Nephron (organoid): ENCODE measurements at regions not wholly inside any gene's neighbourhood (a gene's known extent, or its start where the extent isn't known, plus 50 kb on each side); places are given as distances from the start of the nearest gene placed in this dataset.

ENCODE experiments used
- H3K27ac Mint-ChIP-seq, 3 experiments: 2 replicates each; pipeline ENCODE4 v1.8.0; 2020; ENCODE audit warnings: mixed read lengths in 3 of 3, mild to moderate bottlenecking in 2 of 3, moderate library complexity in 1 of 3
- H3K27me3 Mint-ChIP-seq: 2 replicates; pipeline ENCODE4 v1.8.0; 2021; ENCODE audit warnings: low read depth, mild to moderate bottlenecking, moderate library complexity, mixed read lengths
- H3K36me3 Mint-ChIP-seq: 2 replicates; pipeline ENCODE4 v1.8.0; 2020; ENCODE audit warnings: low read depth, mixed read lengths
- H3K4me1 Mint-ChIP-seq: 2 replicates; pipeline ENCODE4 v1.8.0; 2020; ENCODE audit warnings: mixed read lengths
- H3K4me3 Mint-ChIP-seq, 3 experiments: 2 replicates each; pipeline ENCODE4 v1.8.0; 2020; ENCODE audit warnings: mild to moderate bottlenecking in 3 of 3, mixed read lengths in 3 of 3, moderate library complexity in 2 of 3
- H3K9me3 Mint-ChIP-seq: 2 replicates; pipeline ENCODE4 v1.8.0; 2020; ENCODE audit warnings: mixed read lengths
- TF ChIP-seq, protein P1 (sequence below), 3 experiments: fragments of 200-600 bp; sonication (generic); IDR thresholded peaks; one replicate each; pipeline ENCODE4 v1.5.0; 2021; ENCODE audit warnings: antibody characterized with exemption in 3 of 3; ENCODE audit not compliant: unreplicated experiment in 3 of 3

DNA sequence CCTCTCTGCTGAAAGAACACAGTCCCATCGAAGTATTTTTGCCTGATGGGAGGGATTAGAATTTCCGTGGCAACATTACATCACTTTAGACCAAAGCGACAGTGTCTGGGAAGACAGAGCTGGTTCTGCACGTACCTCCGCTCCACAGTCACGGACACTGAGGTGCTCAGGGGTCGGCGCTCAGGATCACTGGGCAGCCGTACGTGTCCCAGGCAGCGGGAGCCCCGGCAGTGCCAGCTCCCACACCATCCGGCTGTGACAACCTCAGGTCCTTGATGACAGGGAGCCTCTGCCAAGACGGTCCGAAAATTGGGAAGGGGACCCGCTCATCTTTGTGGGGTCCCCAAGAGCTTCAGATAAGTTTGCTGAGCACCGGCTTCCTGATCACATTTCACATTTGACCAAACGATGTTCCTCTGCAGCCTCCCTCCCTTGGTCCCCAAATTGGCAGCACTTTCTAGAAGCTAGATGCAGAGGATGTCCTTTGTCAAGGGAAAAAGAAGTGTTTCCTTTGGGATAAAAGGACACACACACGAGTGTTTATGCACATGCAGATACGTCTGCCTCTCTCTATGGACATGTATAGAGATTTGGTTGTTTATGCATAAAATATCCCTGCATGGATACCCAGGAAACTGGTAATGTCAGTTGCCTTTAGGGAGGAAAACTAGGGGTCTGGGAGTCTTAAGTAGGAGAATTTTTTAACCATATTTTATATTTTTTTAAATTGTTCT is 61.6 kb upstream of the LINC01488 start:
- H3K27ac Mint-ChIP-seq = no peak overlapping the region
- no peaks in the 10 kb centered on the region for H3K36me3 Mint-ChIP-seq
- H3K9me3 Mint-ChIP-seq = peaks cover 7% of the 10 kb centered on the region
- H3K27me3 Mint-ChIP-seq = peaks cover 4% of the 10 kb centered on the region
- no peak overlapping the region for H3K4me3 Mint-ChIP-seq
- TF ChIP-seq, protein P1, sequence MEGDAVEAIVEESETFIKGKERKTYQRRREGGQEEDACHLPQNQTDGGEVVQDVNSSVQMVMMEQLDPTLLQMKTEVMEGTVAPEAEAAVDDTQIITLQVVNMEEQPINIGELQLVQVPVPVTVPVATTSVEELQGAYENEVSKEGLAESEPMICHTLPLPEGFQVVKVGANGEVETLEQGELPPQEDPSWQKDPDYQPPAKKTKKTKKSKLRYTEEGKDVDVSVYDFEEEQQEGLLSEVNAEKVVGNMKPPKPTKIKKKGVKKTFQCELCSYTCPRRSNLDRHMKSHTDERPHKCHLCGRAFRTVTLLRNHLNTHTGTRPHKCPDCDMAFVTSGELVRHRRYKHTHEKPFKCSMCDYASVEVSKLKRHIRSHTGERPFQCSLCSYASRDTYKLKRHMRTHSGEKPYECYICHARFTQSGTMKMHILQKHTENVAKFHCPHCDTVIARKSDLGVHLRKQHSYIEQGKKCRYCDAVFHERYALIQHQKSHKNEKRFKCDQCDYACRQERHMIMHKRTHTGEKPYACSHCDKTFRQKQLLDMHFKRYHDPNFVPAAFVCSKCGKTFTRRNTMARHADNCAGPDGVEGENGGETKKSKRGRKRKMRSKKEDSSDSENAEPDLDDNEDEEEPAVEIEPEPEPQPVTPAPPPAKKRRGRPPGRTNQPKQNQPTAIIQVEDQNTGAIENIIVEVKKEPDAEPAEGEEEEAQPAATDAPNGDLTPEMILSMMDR (IDR thresholded peaks at IDR 0.05; ENCODE audit: unreplicated experiment in 3 of 3) = no peak
- peaks cover 25% of the 10 kb centered on the region for H3K4me1 Mint-ChIP-seq

DNA sequence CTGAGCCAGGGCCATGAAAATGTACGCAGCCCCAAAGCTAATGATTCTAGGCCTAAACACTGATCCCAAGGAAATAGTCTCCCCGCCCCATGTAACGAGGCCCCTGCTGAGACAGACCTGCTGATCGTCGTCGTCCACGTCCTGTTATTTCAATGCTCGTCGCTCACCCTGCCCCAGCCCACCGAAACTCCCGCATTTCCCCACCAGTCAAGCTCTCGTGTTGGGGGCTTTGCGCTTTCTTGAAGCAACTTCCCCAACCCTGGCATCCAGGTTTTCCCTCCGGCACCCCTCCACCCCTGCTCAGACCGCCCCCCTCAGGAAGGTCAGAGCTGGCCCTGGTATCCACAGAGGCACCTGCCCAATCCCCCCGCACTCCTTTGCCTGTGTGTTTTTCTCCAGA is 58.8 kb upstream of the LINC01488 start:
- Mint-ChIP-seq H3K4me1 (peaks cover 15% of the 10 kb centered on the region), H3K27me3 (peaks cover 4% of the 10 kb centered on the region), H3K36me3 (no peaks in the 10 kb centered on the region), H3K9me3 (peaks cover 14% of the 10 kb centered on the region), H3K4me3 (no peak overlapping the region), H3K27ac (no peak overlapping the region)
- TF ChIP-seq, protein P1 (IDR thresholded peaks at IDR 0.05; ENCODE audit: unreplicated experiment in 3 of 3) = no peak

DNA sequence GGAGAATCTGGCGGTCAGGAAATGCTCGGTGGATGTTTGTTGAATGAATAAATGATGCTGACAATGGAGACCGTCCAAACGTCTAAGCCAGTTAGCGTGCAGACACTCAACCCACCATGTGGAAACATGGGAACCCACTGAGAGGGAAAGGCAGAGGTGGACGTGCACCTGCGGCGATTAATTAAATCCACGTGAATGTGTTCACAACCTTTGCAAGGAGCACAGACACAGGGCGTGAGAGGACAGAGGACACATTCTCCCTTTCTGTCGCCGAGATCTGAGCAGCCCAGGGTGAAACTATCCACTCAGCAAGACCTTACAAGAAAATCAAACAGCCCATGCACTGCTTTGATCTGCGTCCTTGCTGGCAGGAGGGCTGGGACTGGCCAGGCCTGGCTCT is 58.3 kb upstream of the LINC01488 start:
- TF ChIP-seq, protein P1 (IDR thresholded peaks at IDR 0.05; ENCODE audit: unreplicated experiment in 3 of 3) = no peak
- Mint-ChIP-seq H3K36me3 (no peaks in the 10 kb centered on the region), H3K27me3 (peaks cover 4% of the 10 kb centered on the region), H3K4me3 (no peak overlapping the region), H3K9me3 (peaks cover 14% of the 10 kb centered on the region), H3K27ac (no peak overlapping the region), H3K4me1 (peaks cover 15% of the 10 kb centered on the region)

DNA sequence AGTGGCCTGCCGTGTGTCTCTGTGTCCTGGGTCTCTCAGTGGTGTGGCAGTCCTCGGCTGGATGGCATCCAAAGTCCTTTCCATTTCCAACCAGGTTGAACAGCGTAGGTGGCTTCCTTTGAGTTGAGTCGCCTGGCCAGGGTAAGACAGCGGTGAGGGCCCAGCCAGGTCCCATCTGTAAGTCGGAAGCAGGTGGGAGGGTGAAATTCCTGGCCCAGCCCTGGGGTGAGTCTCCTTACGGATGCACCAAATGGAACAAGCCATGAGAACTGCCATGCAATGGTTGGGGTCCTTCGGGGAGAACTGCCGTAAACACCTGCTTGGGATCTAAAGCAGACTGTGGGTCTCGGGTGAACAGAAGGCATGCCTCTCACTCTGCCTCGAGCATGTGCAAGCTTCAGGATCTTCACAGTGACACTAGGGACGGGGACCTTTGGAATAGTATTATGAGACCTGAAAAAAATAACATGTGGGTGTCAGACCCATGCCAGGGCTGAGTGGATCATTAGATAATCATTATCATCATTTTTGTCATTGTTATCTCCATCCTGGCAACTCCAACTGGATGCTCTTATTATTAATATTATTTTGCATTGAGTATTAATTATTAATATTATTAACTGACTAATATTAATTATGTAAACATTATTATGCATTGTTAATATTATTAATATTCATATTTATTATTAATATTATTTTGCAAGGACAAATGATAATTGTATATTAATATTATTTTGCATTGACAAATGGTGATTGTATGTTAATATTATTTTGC is 57.7 kb upstream of the LINC01488 start:
- no peaks in the 10 kb centered on the region for H3K36me3 Mint-ChIP-seq
- peaks cover 14% of the 10 kb centered on the region for H3K9me3 Mint-ChIP-seq
- no peak overlapping the region for H3K4me3 Mint-ChIP-seq
- TF ChIP-seq, protein P1 (IDR thresholded peaks at IDR 0.05; ENCODE audit: unreplicated experiment in 3 of 3) = no peak
- no peak overlapping the region for H3K27ac Mint-ChIP-seq
- peaks cover 9% of the 10 kb centered on the region for H3K27me3 Mint-ChIP-seq
- peaks cover 15% of the 10 kb centered on the region for H3K4me1 Mint-ChIP-seq

DNA sequence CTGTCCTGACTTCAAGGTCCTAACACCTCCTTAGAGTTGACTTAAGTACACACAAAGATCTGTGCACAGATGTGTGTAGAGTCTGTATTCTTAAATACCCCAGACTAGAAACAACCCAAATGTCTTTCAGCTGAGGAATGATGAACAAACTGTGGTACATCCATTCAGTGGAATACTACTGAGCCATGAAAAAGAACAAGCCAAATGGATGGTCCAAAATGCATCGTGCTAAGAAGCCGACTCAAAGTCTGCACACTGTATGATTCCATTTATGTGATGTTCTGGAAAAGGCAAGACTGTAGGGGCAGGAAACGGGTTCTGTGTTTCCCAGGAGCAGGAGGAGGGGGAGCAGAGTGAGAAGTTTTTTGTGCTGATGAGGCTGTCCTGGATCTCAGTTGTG is 56.7 kb upstream of the LINC01488 start:
- H3K27ac Mint-ChIP-seq = no peak overlapping the region
- peaks cover 16% of the 10 kb centered on the region for H3K27me3 Mint-ChIP-seq
- peaks cover 14% of the 10 kb centered on the region for H3K9me3 Mint-ChIP-seq
- no peaks in the 10 kb centered on the region for H3K36me3 Mint-ChIP-seq
- no peak overlapping the region for H3K4me3 Mint-ChIP-seq
- TF ChIP-seq, protein P1 (IDR thresholded peaks at IDR 0.05; ENCODE audit: unreplicated experiment in 3 of 3) = no peak
- peaks cover 10% of the 10 kb centered on the region for H3K4me1 Mint-ChIP-seq
